Testis (tissue), 2 donors: ENCODE measurements at regions not wholly inside any gene's neighbourhood (a gene's known extent, or its start where the extent isn't known, plus 50 kb on each side); places are given as distances from the start of the nearest gene placed in this dataset.
A peak's percentile ranks its signal among the peaks of the same experiment; 100 is the strongest.

Experiments used
- DNase-seq: peaks from one replicate; pipeline ENCODE4 v3.0.0-alpha.2; 2019
- H3K27ac ChIP-seq, 2 donors: fragments of 200-600 bp; sonication (generic); one replicate each; pipeline ENCODE4 v1.5.1; 2019
- H3K27me3 ChIP-seq: fragments of 200-600 bp; sonication (generic); one replicate; pipeline ENCODE4 v1.5.1; 2019
- H3K36me3 ChIP-seq: fragments of 200-600 bp; sonication (generic); one replicate; pipeline ENCODE4 v1.5.1; 2017; ENCODE audit warnings: low read depth; ENCODE audit errors: missing control alignments
- H3K4me1 ChIP-seq: fragments of 200-600 bp; sonication (generic); one replicate; pipeline ENCODE4 v1.5.1; 2019
- H3K4me3 ChIP-seq, 2 donors: fragments of 200-600 bp; sonication (generic); one replicate each; pipeline ENCODE4 v1.5.1; 2017 to 2019
- H3K9me3 ChIP-seq: fragments of 200-600 bp; sonication (generic); one replicate; pipeline ENCODE4 v1.5.1; 2017
- POLR2A ChIP-seq: fragments of 450-650 bp; IDR thresholded peaks from one replicate; pipeline ENCODE4 v1.6.1; 2017; ENCODE audit warnings: antibody characterized with exemption, mild to moderate bottlenecking, moderate library complexity
- WGBS, 2 donors: methylation state at CpG; one replicate each; pipeline ENCODE4 v1.1.5; 2018; 5-methylcytosine and 5-hydroxymethylcytosine counted together
- intact Hi-C: fragments of 100-400 bp; cut with DNase I; formaldehyde crosslinking; loops from one replicate; pipeline ENCODE4 v1.15.1; 2023; ENCODE audit warnings: low total_unique reads
- TF ChIP-seq, protein P1 (sequence below), 3 experiments: fragments of 450-650 bp in 2 of 3; fragments of 200-600 bp in 1 of 3; sonication (generic) in 1 of 3; IDR thresholded peaks; one replicate each; pipeline ENCODE4 v1.5.1; 2016 to 2019; ENCODE audit warnings: antibody characterized with exemption in 3 of 3, mild to moderate bottlenecking in 2 of 3, moderate library complexity in 1 of 3

DNA sequence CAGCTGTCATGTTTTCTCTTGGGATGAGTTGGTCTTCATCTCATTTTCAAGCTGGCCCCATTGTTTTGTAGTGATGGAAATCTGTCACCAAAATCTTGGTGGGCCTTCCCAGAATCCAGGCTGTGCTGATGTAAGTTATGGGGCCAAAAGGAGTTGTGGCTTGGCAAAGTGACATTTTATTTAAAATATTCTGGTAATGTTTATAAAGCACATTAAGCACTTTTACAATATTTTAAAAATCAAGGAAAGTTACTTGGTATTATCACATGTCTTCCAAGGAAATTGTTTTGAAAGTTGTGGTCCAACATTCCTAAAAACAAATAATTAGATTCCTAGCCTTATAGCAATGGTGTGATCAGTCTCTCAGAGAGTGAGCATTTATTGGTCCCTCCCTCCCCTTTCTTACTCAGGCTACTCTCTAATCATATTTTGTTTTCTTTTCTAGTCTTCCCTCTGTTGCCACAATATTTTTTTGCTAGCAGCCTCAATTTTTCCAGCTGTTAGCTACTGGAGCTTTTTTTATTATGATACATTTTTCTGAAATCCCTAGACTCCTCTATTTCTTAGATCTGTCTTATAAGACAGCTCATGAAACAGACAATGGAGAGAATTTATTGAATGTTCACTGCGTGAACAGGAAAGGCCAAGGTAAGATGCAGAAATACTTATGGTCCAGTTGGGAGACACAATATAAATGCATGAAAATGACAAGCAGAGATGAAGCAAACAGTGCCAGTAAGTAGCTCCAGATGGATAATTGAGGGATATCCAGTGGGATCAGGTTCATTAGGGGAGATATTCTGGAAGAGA lies 408.1 kb upstream of the ZNF608 start:
- no peak for TF ChIP-seq POLR2A
- TF ChIP-seq, protein P1, sequence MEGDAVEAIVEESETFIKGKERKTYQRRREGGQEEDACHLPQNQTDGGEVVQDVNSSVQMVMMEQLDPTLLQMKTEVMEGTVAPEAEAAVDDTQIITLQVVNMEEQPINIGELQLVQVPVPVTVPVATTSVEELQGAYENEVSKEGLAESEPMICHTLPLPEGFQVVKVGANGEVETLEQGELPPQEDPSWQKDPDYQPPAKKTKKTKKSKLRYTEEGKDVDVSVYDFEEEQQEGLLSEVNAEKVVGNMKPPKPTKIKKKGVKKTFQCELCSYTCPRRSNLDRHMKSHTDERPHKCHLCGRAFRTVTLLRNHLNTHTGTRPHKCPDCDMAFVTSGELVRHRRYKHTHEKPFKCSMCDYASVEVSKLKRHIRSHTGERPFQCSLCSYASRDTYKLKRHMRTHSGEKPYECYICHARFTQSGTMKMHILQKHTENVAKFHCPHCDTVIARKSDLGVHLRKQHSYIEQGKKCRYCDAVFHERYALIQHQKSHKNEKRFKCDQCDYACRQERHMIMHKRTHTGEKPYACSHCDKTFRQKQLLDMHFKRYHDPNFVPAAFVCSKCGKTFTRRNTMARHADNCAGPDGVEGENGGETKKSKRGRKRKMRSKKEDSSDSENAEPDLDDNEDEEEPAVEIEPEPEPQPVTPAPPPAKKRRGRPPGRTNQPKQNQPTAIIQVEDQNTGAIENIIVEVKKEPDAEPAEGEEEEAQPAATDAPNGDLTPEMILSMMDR (IDR thresholded peaks at IDR 0.05) = no peak
- Histone ChIP-seq H3K9me3 (no peaks in the 10 kb centered on the region), H3K36me3 (no peaks in the 10 kb centered on the region), H3K4me1 (no peaks in the 10 kb centered on the region), H3K27me3 (no peaks in the 10 kb centered on the region), H3K4me3 (no peak overlapping the region), H3K27ac (no peak overlapping the region)
- WGBS, 2 donors = 0 to 81% methylated on average over 1 of the region's 1 CpG
- no peak for DNase-seq
- intact Hi-C loops = no loop called here

DNA sequence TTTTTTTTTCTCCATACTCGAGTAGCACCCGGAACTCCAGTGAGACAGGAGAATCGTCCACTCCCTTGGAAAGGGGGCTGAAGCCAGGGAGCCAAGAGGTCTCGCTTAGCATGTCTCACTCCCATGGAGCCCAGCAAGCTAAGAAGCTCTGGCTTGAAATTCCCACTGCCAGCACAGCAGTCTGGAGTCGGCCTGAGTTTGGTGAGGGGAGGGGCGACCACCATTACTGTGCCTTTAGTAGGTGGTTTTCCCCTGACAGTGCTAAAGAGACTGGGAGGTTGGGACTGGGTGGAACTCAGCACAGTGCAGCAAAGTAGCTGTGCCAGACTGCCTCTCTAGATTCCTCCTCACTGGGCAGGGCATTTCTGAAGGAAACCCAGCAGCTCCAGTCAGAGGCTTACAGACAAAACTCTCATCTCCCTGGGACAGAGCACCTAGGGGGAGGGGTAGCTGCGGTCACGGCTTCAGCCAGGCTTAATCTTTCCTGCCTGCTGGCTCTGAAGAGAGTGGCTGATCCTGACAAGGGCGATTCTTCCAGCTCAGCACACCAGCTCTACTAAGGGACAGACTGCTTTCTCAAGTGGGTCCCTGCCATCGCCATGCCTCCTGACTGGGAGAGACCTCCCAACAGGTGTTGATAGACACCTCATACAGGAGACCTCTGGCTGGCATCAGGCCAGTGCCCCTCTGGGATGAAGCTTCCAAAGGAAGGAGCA lies 414.5 kb upstream of the ZNF608 start:
- intact Hi-C loops = no loop called here

DNA sequence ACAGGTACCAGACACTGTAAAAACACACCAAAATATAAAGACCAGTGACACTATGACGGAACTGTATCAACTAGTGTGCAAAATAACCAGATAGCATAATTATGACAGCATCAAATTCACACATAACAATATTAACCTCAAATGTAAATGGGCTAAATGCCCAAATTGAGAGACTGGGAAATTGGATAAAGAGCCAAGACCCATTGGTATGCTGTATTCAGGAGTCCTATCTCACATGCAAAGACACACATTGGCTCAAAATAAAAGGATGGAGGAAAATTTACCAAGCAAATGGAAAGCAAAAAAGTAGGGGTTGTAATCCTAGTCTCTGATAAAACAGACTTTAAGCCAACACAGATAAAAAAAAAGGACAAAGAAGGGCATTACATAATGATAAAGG lies 416.3 kb upstream of the ZNF608 start:
- no peaks in the 10 kb centered on the region for H3K36me3 ChIP-seq
- no peak for DNase-seq
- WGBS, 2 donors = 95 to 96% methylated on average over 1 of the region's 1 CpG
- H3K4me1 ChIP-seq = no peaks in the 10 kb centered on the region
- intact Hi-C loops = no loop called here
- no peak overlapping the region for H3K4me3 ChIP-seq
- H3K27ac ChIP-seq = no peak overlapping the region
- H3K27me3 ChIP-seq = no peaks in the 10 kb centered on the region
- no peaks in the 10 kb centered on the region for H3K9me3 ChIP-seq
- no peak for TF ChIP-seq POLR2A
- TF ChIP-seq, protein P1 (IDR thresholded peaks at IDR 0.05) = no peak

More for the DNA sequence above, 414.5 kb upstream of the ZNF608 start:
- 50 to 59% methylated on average over 7 to 10 of the region's 10 CpGs for WGBS, 2 donors
- Histone ChIP-seq H3K4me3 (peak overlapping the region in 1 of 2 donors; percentile 22), H3K27ac (no peak overlapping the region), H3K36me3 (no peaks in the 10 kb centered on the region), H3K27me3 (no peaks in the 10 kb centered on the region), H3K4me1 (no peaks in the 10 kb centered on the region), H3K9me3 (no peaks in the 10 kb centered on the region)
- DNase-seq = no peak
- TF ChIP-seq, protein P1 (IDR thresholded peaks at IDR 0.05) = no peak
- TF ChIP-seq POLR2A = no peak

DNA sequence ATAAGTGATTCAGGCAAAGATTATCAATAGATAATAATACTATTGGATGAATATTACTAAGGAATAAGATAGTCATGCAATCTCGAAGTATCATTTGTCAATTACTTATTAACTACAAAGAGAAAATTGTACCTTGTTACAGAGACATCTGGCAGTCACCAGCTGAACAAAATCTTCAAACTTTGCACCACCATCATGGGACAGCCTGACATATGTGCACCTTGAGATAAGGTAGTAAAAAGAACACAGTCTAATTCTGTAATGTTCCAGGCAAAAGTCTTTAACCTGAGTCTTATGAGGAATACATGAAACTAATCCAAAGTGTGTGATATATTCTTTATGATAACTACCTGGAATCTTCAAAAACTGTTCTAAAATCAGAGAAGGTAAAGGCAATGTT lies 423.0 kb upstream of the ZNF608 start:
- 84 to 95% methylated on average over 1 of the region's 1 CpG for WGBS, 2 donors
- DNase-seq = no peak
- no peaks in the 10 kb centered on the region for H3K9me3 ChIP-seq
- TF ChIP-seq POLR2A = no peak
- no peak overlapping the region for H3K4me3 ChIP-seq
- H3K27ac ChIP-seq = no peak overlapping the region
- H3K27me3 ChIP-seq = no peaks in the 10 kb centered on the region
- intact Hi-C loops = no loop called here
- no peaks in the 10 kb centered on the region for H3K4me1 ChIP-seq
- H3K36me3 ChIP-seq = no peaks in the 10 kb centered on the region

DNA sequence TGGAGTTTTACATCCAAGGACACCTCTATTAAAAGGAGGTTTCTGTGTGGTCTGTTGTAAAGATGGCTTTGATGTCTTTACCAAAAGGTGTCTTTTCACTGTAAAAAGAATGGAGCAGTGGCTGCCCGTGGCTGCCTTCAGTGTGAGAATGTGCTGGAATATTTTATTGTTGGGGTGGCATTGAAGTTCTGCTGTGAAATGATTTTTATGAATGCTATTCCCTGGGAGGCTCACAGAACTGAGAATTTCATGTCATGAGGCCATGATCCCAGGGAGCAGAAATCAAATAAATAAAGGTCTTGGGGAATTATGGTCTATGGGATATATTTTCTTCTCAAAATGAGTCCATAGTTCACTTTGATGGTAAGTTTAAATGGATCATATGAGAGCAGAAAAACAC lies 425.2 kb upstream of the ZNF608 start:
- TF ChIP-seq, protein P1 (IDR thresholded peaks at IDR 0.05) = no peak
- no peak for TF ChIP-seq POLR2A
- no peaks in the 10 kb centered on the region for H3K36me3 ChIP-seq

More for the DNA sequence above, 425.2 kb upstream of the ZNF608 start:
- Histone ChIP-seq H3K9me3 (no peaks in the 10 kb centered on the region), H3K27me3 (no peaks in the 10 kb centered on the region), H3K4me3 (no peak overlapping the region), H3K4me1 (no peaks in the 10 kb centered on the region), H3K27ac (no peak overlapping the region)
- intact Hi-C loops = no loop called here
- no peak for DNase-seq
- WGBS, 2 donors = 44 to 85% methylated on average over 1 of the region's 1 CpG
